GM13977 (cell line): ENCODE measurements at regions not wholly inside any gene's neighbourhood (a gene's known extent, or its start where the extent isn't known, plus 50 kb on each side); places are given as distances from the start of the nearest gene placed in this dataset.
"Not testable (repeated sequence)": the region's sequence is repeated elsewhere in the genome, so short reads cannot be mapped to it uniquely, and the experiment has no call there.

Source experiments
- DNase-seq: peaks from one replicate; pipeline ENCODE4 v3.0.0; 2012; ENCODE audit warnings: low spot score
- in situ Hi-C: fragments of 300-500 bp; cut with MboI; formaldehyde crosslinking; loops from one replicate; pipeline ENCODE4 v1.12.0; 2022; ENCODE audit warnings: low sequenced_read_pairs, low pct_unique_long_range_greater_than_20kb, mixed read lengths, inconsistent platforms; ENCODE audit not compliant: unreplicated experiment
- TF ChIP-seq, protein P1 (sequence below): IDR thresholded peaks from 2 replicates; pipeline ENCODE4 v1.5.1; 2012; ENCODE audit warnings: mild to moderate bottlenecking, control low read depth; ENCODE audit not compliant: insufficient read depth; ENCODE audit errors: extremely low read depth, missing control alignments

DNA sequence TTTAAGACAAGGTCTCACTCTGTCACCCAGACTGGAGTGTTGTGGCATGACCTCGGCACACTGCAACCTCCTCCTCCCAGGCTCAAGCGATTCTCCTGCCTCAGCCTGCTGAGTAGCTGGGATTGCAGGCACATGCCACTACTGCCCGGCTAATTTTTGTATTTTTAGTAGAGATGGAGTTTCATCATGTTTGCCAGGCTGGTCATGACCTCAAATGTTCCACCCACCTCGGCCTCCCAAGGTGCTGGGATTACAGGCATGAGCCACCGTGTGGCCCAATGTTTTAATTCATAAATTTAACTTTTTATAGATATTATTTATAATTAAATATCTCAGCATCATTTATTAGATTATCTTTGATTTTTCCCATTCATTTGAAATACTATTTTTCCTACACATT, 658.0 kb upstream of the NRG3 start:
- no peak for DNase-seq
- in situ Hi-C loops: no loop called here

DNA sequence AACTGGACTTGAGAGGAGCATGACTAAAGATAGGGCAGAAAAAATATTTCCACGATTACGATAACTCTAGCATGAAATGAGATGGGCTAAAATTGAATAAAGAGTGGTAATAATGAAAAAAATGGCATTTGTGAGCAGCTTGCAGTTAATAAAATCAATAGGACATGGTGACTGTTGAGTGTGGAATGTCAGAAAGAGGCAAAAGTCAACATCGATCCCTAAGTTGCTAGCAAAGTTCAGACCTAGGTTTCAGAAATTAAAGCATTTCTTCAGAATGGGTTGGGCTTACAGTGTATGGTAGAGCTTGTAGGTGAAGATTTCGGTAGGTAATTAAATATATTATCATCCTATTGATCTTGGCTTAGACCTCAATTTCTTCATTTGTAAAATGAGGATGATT, 656.7 kb upstream of the NRG3 start:
- in situ Hi-C loops: no loop called here
- no peak for DNase-seq
- TF ChIP-seq, protein P1, sequence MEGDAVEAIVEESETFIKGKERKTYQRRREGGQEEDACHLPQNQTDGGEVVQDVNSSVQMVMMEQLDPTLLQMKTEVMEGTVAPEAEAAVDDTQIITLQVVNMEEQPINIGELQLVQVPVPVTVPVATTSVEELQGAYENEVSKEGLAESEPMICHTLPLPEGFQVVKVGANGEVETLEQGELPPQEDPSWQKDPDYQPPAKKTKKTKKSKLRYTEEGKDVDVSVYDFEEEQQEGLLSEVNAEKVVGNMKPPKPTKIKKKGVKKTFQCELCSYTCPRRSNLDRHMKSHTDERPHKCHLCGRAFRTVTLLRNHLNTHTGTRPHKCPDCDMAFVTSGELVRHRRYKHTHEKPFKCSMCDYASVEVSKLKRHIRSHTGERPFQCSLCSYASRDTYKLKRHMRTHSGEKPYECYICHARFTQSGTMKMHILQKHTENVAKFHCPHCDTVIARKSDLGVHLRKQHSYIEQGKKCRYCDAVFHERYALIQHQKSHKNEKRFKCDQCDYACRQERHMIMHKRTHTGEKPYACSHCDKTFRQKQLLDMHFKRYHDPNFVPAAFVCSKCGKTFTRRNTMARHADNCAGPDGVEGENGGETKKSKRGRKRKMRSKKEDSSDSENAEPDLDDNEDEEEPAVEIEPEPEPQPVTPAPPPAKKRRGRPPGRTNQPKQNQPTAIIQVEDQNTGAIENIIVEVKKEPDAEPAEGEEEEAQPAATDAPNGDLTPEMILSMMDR: no peak

More for the DNA sequence above, 658.0 kb upstream of the NRG3 start:
- TF ChIP-seq, protein P1: no peak

DNA sequence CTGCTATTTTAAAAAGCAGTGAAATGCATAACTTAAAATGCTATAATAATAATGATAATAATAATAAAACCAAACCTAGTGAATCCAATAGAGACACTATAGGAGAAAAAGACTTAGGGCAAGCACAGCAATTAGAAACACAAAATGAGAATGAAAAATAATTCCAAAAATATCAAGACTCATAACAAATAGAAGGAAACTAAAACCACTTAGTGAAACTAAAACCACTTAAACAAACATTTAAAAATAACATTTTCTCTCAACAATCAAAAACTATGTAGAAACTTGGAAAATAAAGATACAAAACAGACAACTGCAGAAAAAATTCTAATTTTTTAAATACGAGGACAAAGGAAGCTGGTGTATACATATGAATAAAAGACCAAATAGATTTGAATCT, 655.2 kb upstream of the NRG3 start:
- TF ChIP-seq, protein P1: no peak
- in situ Hi-C loops: no loop called here
- no peak for DNase-seq

DNA sequence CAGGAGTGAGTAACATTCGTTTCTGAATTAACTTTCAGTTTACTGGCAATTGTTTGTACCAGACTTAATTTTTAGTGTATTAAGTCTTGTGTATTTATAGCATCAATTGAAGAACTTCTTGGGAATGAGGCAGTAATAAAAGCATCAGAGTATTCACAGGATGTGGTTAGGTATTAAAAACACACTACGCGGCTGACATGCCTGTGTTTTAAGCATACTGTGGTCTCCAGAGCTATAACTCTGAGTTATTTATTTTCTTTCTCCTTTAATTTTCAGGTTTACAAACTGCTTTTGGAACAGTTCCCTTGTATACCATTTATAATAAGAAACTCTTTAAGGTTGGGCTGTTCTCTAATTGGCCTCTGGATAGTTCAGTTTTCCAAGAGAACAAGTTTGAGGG, 626.1 kb upstream of the NRG3 start:
- no peak for DNase-seq
- in situ Hi-C loops: no loop called here
- TF ChIP-seq, protein P1: no peak

DNA sequence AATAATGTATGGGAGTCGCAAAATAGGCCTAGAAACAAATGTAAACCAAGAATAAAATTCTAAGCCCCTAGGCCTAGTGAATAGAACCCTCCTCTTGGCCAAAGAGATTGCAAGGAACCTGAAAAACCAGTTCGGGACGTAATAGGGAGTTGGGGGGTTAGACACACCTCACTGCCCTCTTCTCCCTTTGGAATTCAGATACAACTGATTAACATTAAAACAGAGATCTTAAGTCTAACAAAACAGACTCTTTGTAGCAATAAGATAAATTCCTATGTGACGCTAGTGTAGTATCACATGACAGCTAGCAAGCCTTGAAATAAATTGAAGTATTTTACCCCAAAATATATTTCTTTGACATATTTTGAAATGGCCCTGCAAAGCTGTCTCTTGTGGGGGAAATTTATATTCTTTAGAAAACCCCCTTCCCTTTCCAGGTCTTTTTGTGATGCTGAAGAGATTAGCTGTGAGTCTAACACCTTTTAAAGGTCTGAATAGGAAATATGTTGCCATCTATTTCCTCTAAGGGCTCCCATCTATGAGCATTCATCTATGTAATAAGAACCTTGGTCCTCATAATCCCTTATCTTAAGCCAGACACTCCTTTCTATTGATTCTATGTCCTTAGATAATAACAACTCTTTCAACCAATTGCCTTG, 623.4 kb upstream of the NRG3 start:
- in situ Hi-C loops: no loop called here
- TF ChIP-seq, protein P1: no peak
- DNase-seq: no peak

DNA sequence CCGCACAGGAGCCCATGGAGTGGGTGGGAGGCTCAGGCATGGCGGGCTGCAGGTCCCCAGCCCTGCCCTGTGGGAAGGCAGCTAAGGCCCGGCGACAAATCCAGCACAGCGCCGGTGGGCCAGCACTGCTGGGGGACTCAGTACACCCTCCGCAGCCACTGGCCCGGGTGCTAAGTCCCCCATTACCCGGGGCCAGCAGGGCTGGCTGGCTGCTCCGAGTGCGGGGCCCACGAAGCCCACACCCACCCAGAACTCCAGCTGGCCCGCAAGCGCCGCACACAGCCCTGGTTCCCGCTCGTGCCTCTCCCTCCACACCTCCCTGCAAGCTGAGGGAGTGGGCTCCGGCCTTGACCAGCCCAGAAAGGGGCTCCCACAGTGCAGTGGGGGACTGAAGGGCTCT, 610.0 kb upstream of the NRG3 start:
- in situ Hi-C loops, DNase-seq: not testable (repeated sequence)

DNA sequence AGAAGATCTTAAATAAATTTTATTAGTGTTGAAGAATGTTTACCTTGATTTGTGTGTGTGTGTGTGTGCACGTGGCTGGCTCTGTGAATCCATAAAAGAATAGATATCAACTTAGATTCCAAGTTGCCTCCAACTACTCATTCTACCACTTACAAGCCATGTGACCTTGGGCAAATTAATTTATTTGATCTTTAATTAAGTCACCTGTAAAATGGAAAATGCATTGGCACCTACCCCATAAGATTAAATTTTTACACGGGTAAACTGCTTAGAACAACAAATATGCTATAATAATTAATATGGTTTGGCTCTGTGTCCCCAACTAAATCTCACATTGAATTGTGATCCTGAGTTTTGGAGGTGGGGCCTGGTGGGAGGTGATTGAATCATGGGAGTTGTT, 604.9 kb upstream of the NRG3 start:
- no peak for DNase-seq
- TF ChIP-seq, protein P1: no peak
- in situ Hi-C loops: no loop called here
